NCI-H446 treated with DMSO at 0.1 percent for 48 hours (cell line): ENCODE measurements at regions not wholly inside any gene's neighbourhood (a gene's known extent, or its start where the extent isn't known, plus 50 kb on each side); places are given as distances from the start of the nearest gene placed in this dataset.
"Not testable (repeated sequence)": the region's sequence is repeated elsewhere in the genome, so short reads cannot be mapped to it uniquely, and the experiment has no call there.

Experiments
- DNase-seq: peaks from one replicate; lab custom pipeline; 2025; lab: John Stamatoyannopoulos, UW

DNA sequence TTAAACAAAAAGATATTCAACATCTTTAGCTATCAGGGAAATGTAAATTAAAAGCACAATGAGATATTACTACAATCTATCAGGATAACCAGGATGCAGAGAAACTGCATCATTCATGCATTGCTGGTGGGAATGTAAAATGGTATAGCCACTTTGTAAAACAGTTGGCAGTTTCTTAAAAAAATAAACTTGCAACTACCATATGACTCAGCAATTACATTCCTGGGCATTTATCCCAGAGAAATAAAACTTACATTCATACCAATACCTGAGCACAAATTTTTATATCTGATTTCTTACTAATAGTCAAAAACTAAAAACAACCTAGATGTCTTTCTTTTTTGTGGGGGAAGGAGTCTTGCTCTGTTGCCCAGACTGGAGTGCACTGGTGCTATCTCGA, 190.3 kb upstream of the TAB2 start:
- no peak for DNase-seq

DNA sequence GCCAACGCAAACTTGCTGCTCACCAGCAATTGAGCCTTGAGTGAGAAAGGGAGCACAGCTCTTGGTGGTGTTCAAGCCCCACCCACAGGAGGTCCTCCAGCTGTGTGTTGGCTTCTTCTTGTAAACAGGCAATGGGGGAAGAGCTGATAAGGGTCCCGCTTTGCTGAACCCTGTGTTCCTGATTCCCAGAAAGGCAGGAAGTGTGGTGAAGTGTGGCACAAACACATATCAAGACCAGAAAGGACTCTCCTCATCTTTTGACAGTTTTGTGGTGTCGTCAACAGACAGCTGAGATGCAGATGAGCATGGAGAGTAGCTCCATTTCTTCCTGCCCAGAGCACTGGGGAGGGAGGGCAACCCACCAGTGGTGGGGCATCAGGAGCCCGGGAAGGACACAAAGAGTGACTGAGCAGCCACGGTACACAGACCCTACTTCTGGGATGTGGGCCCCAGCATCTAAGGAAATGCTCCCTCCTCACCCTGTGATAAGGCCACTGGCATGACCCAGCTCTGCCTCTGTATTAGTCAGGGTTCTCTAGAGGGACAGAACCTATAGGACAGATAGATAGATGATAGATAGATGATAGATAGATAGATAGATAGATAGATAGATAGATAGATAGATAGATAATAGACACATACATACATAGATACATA, 188.9 kb upstream of the TAB2 start:
- no peak for DNase-seq

- DNase-seq = no peak
These were observed 188.0 kb upstream of the TAB2 start for GRCh38 chr6:149129371-149130077.

DNA sequence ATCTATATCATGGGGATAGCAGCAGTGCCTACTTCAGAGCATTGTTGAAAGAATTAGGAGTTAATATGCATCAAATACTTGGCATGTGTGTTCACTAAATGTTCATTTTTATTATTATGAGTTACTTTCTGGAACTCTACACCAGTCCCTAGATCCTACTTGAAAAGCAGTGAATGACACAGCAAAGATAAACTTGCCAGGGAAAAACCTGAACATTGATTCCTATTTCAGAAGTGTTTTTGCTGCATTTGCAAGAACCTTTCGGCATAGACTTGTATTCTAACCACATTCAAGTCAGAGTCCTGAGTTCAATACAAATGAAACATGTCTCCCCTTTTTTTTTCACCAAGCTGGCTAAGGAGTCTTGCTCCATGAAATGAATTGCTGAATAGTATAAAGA, 187.4 kb upstream of the TAB2 start:
- no peak for DNase-seq

- no peak for DNase-seq
These were observed 187.0 kb upstream of the TAB2 start for GRCh38 chr6:149130508-149130907.

GRCh38 chr6:149131891-149132290, 185.6 kb upstream of the TAB2 start:
- no peak for DNase-seq

GRCh38 chr6:149132336-149132735, 185.2 kb upstream of the TAB2 start:
- DNase-seq = no peak

GRCh38 chr6:149134511-149134933, 183.0 kb upstream of the TAB2 start:
- DNase-seq = no peak

DNA sequence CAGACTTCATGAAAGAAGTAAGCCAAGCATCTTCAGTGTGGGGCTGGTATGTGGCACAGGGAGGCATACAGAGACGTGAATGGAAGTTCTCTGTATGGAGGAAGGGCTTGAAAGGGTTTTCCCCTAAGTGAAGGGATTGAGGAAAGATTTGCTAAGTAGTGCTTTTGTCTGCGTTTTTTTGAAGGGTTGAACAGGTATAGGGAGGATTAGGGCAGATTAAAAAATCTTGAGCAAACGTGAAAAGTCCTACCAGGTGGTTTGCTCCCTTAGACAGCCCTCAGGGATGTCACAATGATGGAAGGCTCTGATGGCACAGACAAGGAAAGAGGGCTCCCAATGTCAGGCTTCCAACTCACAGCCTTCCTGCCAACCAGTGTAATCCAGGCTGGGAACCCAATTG, 181.7 kb upstream of the TAB2 start:
- no peak for DNase-seq

DNA sequence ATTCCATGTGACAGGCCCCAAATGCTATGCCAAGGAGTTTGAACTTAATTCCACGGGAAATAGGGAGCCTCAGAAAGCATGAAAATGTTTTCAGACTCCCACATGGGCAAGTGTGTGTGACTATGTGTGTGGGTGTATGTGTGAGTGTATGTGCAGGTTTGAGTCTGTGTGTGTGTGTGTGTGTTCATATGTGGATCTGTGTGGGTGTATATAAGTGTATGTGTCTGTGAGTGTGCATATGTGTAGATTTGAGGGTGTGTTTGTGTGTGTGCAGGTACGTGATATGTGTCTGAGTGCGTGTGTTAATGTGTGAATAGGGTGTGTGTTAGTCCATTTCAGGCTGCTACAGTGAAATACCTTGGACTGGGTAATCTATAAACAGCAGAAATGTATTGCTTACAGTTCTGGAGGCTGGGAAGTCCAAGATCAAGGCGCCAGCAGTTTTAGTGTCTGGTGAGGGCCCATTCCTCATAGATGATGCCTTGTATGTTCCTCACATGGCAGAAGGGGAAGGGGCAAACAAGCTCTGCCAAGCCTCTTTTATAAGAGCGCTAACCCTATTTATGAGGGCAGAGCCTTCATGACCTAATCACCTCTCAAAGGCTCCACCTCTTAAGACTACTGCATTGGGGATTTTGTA, 181.1 kb upstream of the TAB2 start:
- no peak for DNase-seq

DNA sequence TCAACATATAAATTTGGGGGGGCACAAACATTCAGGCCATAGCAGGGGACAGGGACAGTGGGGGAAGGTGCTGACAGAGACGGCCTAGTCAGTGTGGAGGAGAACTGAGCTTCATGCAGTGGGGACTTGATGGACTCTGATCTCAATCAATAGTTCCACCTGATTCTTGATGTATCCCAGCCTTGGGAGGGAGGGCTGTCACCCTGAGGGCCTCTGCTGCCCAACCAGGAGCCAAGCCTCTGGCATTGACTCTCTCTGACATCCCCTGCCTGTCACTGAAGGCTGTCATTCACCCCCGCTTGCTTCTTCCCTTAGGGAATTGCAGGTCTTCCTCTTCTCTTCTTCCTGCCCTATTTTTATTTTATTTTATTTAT, 180.6 kb upstream of the TAB2 start:
- DNase-seq = no peak

DNA sequence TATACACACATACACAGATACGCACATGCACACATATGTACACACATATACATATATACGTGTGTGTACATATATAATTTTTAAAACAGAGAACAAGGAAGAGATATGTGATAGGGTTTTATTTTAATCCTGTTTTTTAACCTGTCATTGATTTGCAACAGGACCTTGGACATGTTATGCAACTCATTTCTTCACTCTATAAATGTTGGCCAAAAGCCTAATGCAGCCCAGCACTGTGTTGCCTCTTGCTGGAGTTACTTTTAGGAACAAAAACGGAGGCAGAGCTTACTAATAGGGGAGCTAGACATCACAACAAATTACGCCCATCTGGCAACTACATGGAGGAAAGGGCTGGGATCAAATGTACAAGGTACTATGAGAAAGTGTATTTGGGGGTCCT, 179.9 kb upstream of the TAB2 start:
- DNase-seq = no peak

DNA sequence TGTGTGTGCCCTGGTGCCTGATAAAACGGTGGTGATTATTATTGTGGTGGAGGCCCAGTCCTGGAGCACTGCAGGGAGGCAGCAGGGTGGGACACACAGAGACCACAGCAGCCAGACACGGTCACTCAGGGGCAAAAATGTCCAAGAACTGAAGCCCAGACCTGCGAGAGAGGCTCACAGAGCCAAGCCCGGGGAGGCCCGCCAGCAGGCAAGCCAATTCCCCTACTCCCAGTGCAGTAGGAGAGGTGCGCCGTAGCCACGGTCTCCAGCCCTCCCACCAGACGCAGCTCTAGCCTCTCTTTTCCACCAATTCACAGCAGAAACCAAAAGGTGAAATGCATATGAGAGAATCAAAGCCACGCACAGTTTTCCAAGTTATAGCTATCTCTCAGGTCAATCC, 179.4 kb upstream of the TAB2 start:
- DNase-seq = no peak

DNA sequence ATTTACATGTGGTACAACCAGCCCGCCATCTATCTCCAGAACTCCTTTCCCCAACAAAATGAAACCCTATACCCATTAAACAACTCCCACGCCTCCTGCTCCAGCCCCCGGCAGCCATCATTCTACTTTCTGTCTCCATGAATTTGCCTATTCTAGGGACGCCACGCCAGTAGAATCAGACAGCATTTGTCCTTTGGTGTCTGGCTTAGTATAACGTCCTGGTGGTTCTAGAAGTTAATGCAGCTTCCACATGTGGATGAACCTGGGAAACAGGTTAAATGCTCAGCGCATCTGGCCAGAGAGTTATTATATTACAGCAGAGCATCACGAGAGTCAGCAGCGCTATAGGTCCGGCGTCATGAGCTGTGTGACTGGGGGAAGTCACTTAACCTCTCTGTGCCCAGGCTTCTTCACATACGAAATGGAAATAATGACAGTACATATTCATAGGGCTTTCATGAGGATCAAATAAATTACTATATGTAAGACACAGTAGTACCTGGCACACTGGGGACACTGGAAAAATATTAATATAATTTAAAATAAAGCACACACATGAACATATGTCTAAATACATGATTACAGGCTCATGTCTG, 178.7 kb upstream of the TAB2 start:
- no peak for DNase-seq

DNA sequence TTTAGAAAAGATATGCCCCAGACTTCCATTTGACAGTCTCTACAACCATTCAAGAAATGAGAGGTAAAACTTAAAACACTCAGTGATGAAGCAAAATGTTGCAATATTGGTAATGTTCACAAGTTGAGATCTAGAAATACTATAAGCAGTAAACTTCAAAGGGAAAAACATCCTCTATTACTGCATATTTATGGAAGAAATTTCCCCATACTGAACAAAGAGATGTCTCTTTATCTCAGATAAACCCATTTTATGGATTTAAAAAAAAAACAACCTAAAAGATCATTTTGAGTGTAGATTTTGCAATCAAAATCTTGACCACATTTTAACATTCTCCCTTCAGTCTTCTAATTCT, 177.8 kb upstream of the TAB2 start:
- DNase-seq = no peak

- DNase-seq = no peak
These were observed 177.2 kb upstream of the TAB2 start for GRCh38 chr6:149140137-149140909.

DNA sequence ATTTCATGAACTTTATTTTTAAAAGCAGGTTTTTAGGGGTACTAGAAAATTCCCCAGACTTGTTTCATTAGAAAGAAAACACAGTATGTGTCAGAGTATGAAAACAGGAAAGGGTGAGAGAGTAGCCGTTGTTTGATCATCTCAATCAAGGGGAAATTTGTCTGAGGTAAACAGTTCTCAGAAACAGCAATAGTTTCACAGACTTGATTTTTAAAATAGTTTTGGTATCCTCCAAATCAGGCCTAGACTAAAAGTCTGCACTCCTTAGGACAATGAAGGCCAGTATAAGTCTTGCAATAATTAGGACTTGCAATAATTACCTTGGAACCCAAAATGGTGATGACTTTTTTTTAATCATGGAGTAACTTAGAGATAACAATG, 176.6 kb upstream of the TAB2 start:
- no peak for DNase-seq

- no peak for DNase-seq
These were observed 174.5 kb upstream of the TAB2 start for GRCh38 chr6:149142924-149143429.

DNA sequence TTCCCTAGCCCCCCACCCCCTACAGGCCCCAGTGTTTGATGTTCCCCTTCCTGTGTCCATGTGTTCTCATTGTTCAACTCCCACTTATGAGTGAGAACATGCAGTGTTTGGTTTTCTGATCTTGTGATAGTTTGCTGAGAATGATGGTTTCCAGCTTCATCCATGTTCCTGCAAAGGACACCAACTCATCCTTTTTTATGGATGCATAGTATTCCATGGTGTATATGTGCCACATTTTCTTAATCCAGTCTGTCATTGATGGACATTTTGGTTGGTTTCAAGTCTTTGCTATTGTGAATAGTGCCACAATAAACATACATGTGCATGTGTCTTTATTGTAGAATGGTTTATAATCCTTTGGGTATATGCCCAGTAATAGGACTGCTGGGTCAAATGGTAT, 171.7 kb upstream of the TAB2 start:
- DNase-seq = not testable (repeated sequence)

- no peak for DNase-seq
These were observed 170.3 kb upstream of the TAB2 start for GRCh38 chr6:149147195-149147594.

GRCh38 chr6:149147938-149148718, 169.4 kb upstream of the TAB2 start:
- no peak for DNase-seq
